H1 (cell line): ENCODE measurements at regions not wholly inside any gene's neighbourhood (a gene's known extent, or its start where the extent isn't known, plus 50 kb on each side); places are given as distances from the start of the nearest gene placed in this dataset.

ENCODE experiments used
- CBX5 ChIP-seq: fragments of 300-800, 300-1000 bp; sonication (generic); IDR thresholded peaks from 2 replicates; pipeline ENCODE4 v1.7.1; 2016; ENCODE audit warnings: antibody characterized with exemption, low read length, low read depth
- CREB1 ChIP-seq: IDR thresholded peaks from 2 replicates; pipeline ENCODE4 v1.6.1; 2012; ENCODE audit warnings: inconsistent platforms
- CTCF ChIP-seq, 3 experiments: IDR thresholded peaks; 1 replicate in 2 of 3; 2 replicates in 1 of 3; pipeline versions ENCODE4 v1.5.1 to v1.6.1; 2011; ENCODE audit warnings: low read length in 3 of 3, mild to moderate bottlenecking in 3 of 3, inconsistent platforms in 2 of 3, low read depth in 1 of 3, moderate library complexity in 1 of 3; ENCODE audit not compliant: insufficient read depth in 1 of 3; ENCODE audit errors: control extremely low read depth in 1 of 3
- EGR1 ChIP-seq: IDR thresholded peaks from 2 replicates; pipeline ENCODE4 v1.6.1; 2011; ENCODE audit warnings: low read depth, low read length, borderline replicate concordance
- EP300 ChIP-seq, 2 experiments: IDR thresholded peaks; 1 replicate in 1 of 2; 2 replicates in 1 of 2; pipeline ENCODE4 v1.6.1; 2011 to 2012; ENCODE audit warnings: low read depth in 2 of 2, low read length in 2 of 2, mild to moderate bottlenecking in 2 of 2, borderline replicate concordance in 1 of 2, inconsistent platforms in 1 of 2, moderate library complexity in 1 of 2
- SIX5 ChIP-seq: IDR thresholded peaks from 2 replicates; pipeline ENCODE4 v1.6.1; 2011; ENCODE audit warnings: mild to moderate bottlenecking, low read depth, low read length
- SP2 ChIP-seq: IDR thresholded peaks from 2 replicates; pipeline ENCODE4 v1.6.1; 2012; ENCODE audit warnings: mild to moderate bottlenecking, low read length, inconsistent platforms
- SUZ12 ChIP-seq: fragments of 200-600 bp; sonication (generic); IDR thresholded peaks from 2 replicates; pipeline ENCODE4 v1.6.1; 2012; ENCODE audit warnings: mild to moderate bottlenecking, inconsistent platforms, low read length, moderate library complexity, mixed read lengths

- TF ChIP-seq CBX5 = no peak
- TF ChIP-seq CTCF (IDR thresholded peaks at IDR 0.05; ENCODE audit: control extremely low read depth in 1 of 3, insufficient read depth in 1 of 3, low read depth in 1 of 3, low read length in 3 of 3) = no peak
- TF ChIP-seq SUZ12 = no peak
- no peak for TF ChIP-seq SIX5
- TF ChIP-seq CREB1 = no peak
- no peak for TF ChIP-seq SP2
- TF ChIP-seq EP300 (IDR thresholded peaks at IDR 0.05; ENCODE audit: borderline replicate concordance in 1 of 2, low read depth in 2 of 2, low read length in 2 of 2) = no peak
- no peak for TF ChIP-seq EGR1
Measured at GRCh38 chr13:78197231-78197630, 278.6 kb upstream of the EDNRB start.
